HG02840 (cell line): ENCODE measurements at regions not wholly inside any gene's neighbourhood (a gene's known extent, or its start where the extent isn't known, plus 50 kb on each side); places are given as distances from the start of the nearest gene placed in this dataset.

Experiments
- ATAC-seq: cut with Tn5 transposase; IDR thresholded peaks from one replicate; pipeline ENCODE4 v1.9.1; 2021; ENCODE audit warnings: mild to moderate bottlenecking, moderate library complexity, moderate number of reproducible peaks; ENCODE audit not compliant: unreplicated experiment, low FRiP score

GRCh38 chr18:39951142-39951720 lies 2003.8 kb upstream of the PIK3C3 start:
- ATAC-seq = no peak

GRCh38 chr18:39946623-39947061 lies 2008.4 kb upstream of the PIK3C3 start:
- ATAC-seq = no peak

GRCh38 chr18:39945076-39945475 lies 2010.0 kb upstream of the PIK3C3 start:
- no peak for ATAC-seq

GRCh38 chr18:39942702-39943101 lies 2012.3 kb upstream of the PIK3C3 start:
- ATAC-seq = no peak

GRCh38 chr18:39938676-39939608 lies 2016.1 kb upstream of the PIK3C3 start:
- no peak for ATAC-seq

GRCh38 chr18:39935598-39935997 lies 2019.4 kb upstream of the PIK3C3 start:
- ATAC-seq = no peak

GRCh38 chr18:39918847-39919246 lies 2036.2 kb upstream of the PIK3C3 start:
- no peak for ATAC-seq

- ATAC-seq = no peak
Measured at GRCh38 chr18:39913672-39914366, 2041.2 kb upstream of the PIK3C3 start.

- no peak for ATAC-seq
Measured at GRCh38 chr18:39911716-39912115, 2043.3 kb upstream of the PIK3C3 start.

- ATAC-seq = no peak
Measured at GRCh38 chr18:39909706-39910105, 2045.3 kb upstream of the PIK3C3 start.

- ATAC-seq = no peak
Measured at GRCh38 chr18:39886136-39886535, 2068.9 kb upstream of the PIK3C3 start.

GRCh38 chr18:39872651-39873050 lies 2082.4 kb upstream of the PIK3C3 start:
- no peak for ATAC-seq

GRCh38 chr18:39871961-39872360 lies 2083.1 kb upstream of the PIK3C3 start:
- ATAC-seq = no peak

- no peak for ATAC-seq
Measured at GRCh38 chr18:39870591-39870990, 2084.4 kb upstream of the PIK3C3 start.

GRCh38 chr18:39863916-39864315 lies 2091.1 kb upstream of the PIK3C3 start:
- ATAC-seq = no peak

- no peak for ATAC-seq
Measured at GRCh38 chr18:39862341-39862740, 2092.7 kb upstream of the PIK3C3 start.

GRCh38 chr18:39854291-39854690 lies 2100.7 kb upstream of the PIK3C3 start:
- ATAC-seq = no peak

GRCh38 chr18:39846265-39846664 lies 2108.8 kb upstream of the PIK3C3 start:
- ATAC-seq = no peak

- ATAC-seq = no peak
Measured at GRCh38 chr18:39845631-39846030, 2109.4 kb upstream of the PIK3C3 start.

GRCh38 chr18:39845106-39845505 lies 2109.9 kb upstream of the PIK3C3 start:
- no peak for ATAC-seq

GRCh38 chr18:39843546-39843945 lies 2111.5 kb upstream of the PIK3C3 start:
- ATAC-seq = no peak
